GM12892 (cell line): ENCODE measurements at regions not wholly inside any gene's neighbourhood (a gene's known extent, or its start where the extent isn't known, plus 50 kb on each side); places are given as distances from the start of the nearest gene placed in this dataset.
"Not testable (repeated sequence)": the region's sequence is repeated elsewhere in the genome, so short reads cannot be mapped to it uniquely, and the experiment has no call there.

Experiments used
- DNase-seq: peaks from one replicate; pipeline ENCODE4 v3.0.0; 2011; ENCODE audit not compliant: insufficient read length
- FAIRE-seq: peaks from 2 replicates; lab custom pipeline; 2011; peaks lifted over from hg19 to GRCh38; lab: Jason Lieb, UNC
- POLR2A ChIP-seq: IDR thresholded peaks from 2 replicates; pipeline ENCODE4 v1.6.1; 2011; ENCODE audit warnings: low read depth, low read length, control low read depth
- POLR2AphosphoS5 ChIP-seq: IDR thresholded peaks from 2 replicates; pipeline ENCODE4 v1.6.1; 2011; ENCODE audit warnings: low read depth, low read length, control low read depth
- TAF1 ChIP-seq: IDR thresholded peaks from 2 replicates; pipeline ENCODE4 v1.6.1; 2011; ENCODE audit warnings: low read depth, mild to moderate bottlenecking, control low read depth, low read length, borderline replicate concordance

- TF ChIP-seq POLR2AphosphoS5 (no peak), TAF1 (no peak), POLR2A (no peak)
- no peak for DNase-seq
- no peak for FAIRE-seq
Measured at GRCh38 chr4:128428397-128428796, 140.8 kb upstream of the PGRMC2 start.

GRCh38 chr4:128427832-128428366, 140.3 kb upstream of the PGRMC2 start:
- DNase-seq: no peak
- no peak for TF ChIP-seq POLR2AphosphoS5
- no peak for TF ChIP-seq POLR2A
- no peak for TF ChIP-seq TAF1

GRCh38 chr4:128424527-128425497, 137.2 kb upstream of the PGRMC2 start:
- no peak for TF ChIP-seq POLR2AphosphoS5
- no peak for TF ChIP-seq POLR2A
- TF ChIP-seq TAF1: no peak
- DNase-seq: no peak
- FAIRE-seq: peak; percentile 9

More at GRCh38 chr4:128427832-128428366, 140.3 kb upstream of the PGRMC2 start:
- no peak for FAIRE-seq

- FAIRE-seq, DNase-seq: not testable (repeated sequence)
Measured at GRCh38 chr4:128422296-128422695, 134.7 kb upstream of the PGRMC2 start.

- FAIRE-seq (no peak), DNase-seq (no peak)
- TF ChIP-seq TAF1: no peak
- no peak for TF ChIP-seq POLR2AphosphoS5
- TF ChIP-seq POLR2A: no peak
Measured at GRCh38 chr4:128416921-128417320, 129.3 kb upstream of the PGRMC2 start.

DNA sequence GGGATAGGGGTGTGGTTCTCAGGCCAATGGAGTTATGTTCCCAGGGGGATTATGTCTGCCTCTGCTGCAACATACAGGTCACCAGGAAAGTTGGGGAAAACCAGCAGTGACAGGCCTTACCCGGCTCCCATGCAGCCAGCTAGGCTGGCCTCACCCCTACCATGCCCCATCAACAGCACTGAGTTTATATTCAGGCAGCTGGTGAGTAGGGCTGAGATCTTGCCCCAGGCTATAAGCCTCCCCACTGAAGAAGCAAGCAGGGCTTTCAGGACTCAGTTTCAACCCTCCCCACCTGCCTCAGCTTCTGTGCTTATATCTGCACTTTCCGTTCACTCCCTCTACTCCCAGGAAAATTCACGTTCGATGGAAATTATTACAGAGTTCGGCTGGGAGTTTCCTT, 122.4 kb upstream of the PGRMC2 start:
- FAIRE-seq: no peak
- TF ChIP-seq TAF1: no peak
- no peak for TF ChIP-seq POLR2AphosphoS5
- no peak for DNase-seq

GRCh38 chr4:128403586-128403985, 116.0 kb upstream of the PGRMC2 start:
- DNase-seq (no peak), FAIRE-seq (no peak)
- TF ChIP-seq TAF1 (no peak), POLR2A (no peak), POLR2AphosphoS5 (no peak)

DNA sequence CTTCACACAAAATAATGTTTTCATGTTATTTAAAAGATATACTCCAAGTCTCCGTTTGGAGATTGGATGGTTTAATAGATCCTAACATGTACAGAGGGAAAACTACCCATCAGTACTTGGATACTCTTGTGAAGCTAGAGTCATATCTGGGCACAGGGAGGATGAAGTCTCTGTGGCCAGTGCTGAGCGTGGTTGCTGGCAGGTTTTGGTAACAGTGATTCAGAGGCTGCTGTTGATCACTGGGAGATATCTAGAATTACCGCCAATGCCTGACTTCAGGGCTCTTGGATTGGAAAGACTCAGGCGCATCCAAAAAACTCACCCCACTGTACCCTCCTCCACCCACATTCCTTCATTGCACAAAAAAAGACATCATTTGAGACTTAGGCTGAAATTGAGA, 107.2 kb upstream of the PGRMC2 start:
- FAIRE-seq (no peak), DNase-seq (no peak)
- TF ChIP-seq POLR2A (no peak), TAF1 (no peak), POLR2AphosphoS5 (no peak)

GRCh38 chr4:128393101-128393704, 105.6 kb upstream of the PGRMC2 start:
- DNase-seq: no peak
- FAIRE-seq: no peak
- no peak for TF ChIP-seq POLR2A
- no peak for TF ChIP-seq POLR2AphosphoS5
- TF ChIP-seq TAF1: no peak

- FAIRE-seq (no peak), DNase-seq (no peak)
- TF ChIP-seq TAF1: no peak
- TF ChIP-seq POLR2A: no peak
- TF ChIP-seq POLR2AphosphoS5: no peak
Measured at GRCh38 chr4:128390475-128390996, 102.9 kb upstream of the PGRMC2 start.

- TF ChIP-seq TAF1 (no peak), POLR2AphosphoS5 (no peak), POLR2A (no peak)
- DNase-seq (no peak), FAIRE-seq (no peak)
Measured at GRCh38 chr4:128388796-128389195, 101.2 kb upstream of the PGRMC2 start.

DNA sequence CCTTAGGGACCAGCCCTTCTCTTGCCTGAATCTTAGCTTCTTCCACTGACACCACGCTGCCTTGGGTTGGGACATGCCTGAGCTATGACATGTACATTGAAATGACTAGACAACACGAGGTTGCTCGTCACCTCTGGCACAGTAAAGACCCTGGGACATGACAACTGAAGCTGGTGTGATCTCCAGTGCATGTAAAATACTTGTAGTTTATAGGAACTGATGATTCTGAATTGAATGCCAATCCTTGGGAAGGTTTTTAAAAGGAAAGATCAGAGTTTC, 100.7 kb upstream of the PGRMC2 start:
- no peak for DNase-seq
- no peak for FAIRE-seq
- no peak for TF ChIP-seq TAF1
- no peak for TF ChIP-seq POLR2A
- no peak for TF ChIP-seq POLR2AphosphoS5
